HG02759 (cell line): ENCODE measurements at regions not wholly inside any gene's neighbourhood (a gene's known extent, or its start where the extent isn't known, plus 50 kb on each side); places are given as distances from the start of the nearest gene placed in this dataset.

Source experiments
- ATAC-seq: cut with Tn5 transposase; IDR thresholded peaks from one replicate; pipeline ENCODE4 v1.9.1; 2021; ENCODE audit warnings: mild to moderate bottlenecking, moderate library complexity; ENCODE audit not compliant: unreplicated experiment

DNA sequence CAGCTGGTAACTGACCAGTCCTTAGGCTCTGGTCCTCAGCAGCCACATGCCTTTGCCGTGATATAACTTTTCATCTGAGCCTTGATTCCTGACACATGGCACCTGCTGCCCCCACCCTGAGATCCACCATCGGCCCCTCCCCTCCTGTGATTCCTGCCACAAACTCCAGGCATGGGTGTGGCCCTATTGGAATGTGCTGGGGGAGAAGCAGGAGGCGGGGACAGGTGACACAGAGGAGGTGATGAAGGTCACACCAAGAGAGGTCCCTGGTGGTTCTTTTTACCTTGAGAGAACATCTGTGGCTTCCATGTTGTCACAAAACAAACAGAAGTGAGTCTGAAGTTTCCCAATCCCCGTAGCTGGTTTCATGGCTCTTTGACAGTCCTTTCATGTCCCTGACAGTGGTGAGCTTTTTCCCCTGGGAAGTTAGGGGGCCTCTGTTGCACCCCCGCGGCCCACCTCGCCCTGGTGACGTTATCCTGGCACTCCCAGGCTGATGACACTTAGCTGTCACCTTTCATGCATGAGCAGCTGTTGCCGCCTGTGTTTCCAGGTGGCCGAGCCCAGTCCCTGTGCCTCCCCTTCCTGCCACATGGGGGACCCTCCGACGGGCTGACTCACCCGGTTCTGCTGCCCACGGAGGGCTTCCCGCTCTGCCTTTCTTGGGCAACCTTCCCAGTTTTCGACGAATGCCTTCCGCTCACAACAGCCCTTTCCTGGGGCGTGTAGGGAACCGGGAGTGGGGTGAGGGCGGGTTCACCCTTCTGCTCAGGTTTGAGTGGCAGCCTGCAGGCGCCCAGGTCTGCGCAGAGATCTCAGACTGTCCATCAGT is 66.3 kb upstream of the GLI2 start:
- peak; percentile 82 for ATAC-seq

DNA sequence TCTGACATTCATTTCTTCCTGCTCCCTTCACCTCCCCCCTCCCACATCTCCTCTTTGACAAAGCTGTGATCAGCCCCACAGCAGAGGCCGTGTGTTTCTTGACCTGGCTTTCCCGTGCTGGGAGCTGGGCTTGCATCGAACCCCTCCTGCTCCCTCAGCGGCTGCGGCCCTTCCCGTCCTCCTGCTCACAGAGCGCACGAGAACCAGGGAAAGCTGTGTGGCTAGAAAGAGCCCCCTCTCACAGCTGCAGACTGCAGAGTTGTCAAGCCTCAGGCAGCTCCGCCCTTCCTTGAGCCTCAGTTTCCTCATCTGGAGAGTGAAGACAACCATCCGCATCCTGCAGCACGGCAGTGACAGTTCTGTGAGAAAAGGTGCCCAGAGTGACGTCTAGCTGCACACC is 65.7 kb upstream of the GLI2 start:
- ATAC-seq, result no peak

DNA sequence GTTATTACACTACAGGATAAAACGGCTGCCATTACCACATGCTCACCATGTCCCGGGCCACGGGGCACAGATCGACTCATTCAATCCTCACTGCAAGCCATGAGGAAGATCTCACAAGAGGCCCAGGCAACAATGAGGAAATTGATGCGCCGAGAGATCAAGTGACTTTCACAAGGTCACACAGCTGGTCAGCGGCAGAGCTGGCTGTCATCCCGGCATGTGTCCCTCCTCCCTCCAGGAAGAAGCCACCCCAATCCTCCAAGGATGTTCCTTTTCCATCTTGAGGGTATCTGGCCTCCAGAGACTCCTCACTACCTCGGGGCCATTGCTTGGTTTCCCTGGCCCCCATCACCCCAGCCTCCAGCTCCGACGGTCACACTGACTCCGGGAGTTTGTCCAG is 65.3 kb upstream of the GLI2 start:
- ATAC-seq, result no peak

GRCh38 chr2:120670771-120671480 is 64.7 kb upstream of the GLI2 start:
- ATAC-seq, result no peak

DNA sequence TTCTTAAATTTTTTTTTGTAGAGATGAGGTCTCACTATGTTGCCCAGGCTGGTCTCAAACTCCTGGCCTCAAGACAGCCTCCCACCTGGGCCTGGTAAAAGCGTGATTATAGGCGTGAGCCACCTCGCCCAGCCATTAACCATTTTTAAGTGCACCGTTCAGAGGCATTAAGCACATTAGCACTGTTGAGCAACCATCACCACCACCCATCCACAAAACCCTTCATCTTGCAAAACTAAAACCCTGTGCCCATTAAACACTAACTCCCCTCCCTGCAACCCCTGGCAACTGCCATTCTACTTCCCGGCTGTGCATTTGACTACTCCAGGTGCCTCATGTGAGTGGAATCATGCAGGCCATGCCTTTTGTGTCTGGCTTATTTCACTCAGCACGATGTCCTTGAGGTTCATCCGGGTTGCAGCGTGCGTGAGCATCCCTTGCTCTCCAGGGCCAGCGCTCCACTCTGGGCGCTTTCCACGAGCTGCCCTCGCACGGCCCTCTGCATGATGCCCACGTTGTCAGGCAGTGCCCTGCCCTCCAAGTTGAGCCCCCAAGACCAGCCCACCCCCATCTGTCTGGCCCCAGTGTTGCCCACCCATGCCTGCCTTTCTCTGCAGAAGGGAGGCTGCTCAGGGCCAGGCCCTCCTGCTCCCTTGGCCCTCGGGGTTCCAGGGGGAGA is 63.0 kb upstream of the GLI2 start:
- ATAC-seq, result no peak

GRCh38 chr2:120673205-120673550 is 62.5 kb upstream of the GLI2 start:
- ATAC-seq, result no peak

- no peak for ATAC-seq
Observed at GRCh38 chr2:120673571-120674061, 62.1 kb upstream of the GLI2 start.

DNA sequence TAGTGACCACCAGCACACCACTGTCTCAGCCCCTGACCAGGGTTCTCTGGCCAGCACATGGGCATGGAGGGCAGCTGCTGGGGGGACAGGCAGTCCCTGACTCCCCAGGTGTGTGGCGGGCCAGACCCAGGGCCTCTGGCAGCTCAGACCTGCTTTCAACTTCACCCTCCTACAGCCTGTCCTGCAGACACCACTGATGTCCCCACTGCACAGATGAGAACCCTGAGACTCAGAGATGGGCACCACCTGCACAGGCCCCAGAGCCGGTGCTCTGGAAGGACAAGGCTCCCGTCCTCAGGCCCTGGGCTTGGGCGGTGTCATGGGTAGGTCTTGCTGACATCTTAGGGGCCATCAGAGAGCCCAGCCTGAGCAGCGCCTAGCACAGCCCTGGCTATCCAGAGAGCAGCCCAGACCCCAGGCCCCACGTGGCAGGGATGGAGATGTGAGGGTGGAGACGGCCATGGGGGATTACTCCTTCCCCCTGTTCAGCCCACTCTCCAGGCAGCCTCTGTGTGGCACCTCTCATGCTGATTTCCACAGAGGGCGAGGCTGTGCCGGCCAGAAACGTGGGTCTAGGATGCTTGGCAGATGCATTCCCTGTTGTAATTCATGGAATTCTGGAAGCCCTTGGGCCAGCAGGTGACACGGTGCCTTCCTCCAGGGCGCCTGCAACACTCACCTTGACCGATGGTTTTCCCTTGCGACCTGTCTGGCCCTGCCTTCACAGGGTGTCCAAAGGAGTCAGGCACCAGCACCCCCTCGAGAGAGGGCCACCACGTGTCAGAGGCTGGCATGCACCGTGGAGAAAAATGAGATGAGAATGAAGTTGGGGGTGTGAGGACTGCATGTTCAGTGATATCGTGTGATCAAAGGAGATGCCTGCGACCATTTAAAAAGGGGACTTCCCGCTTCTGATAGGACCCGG is 61.2 kb upstream of the GLI2 start:
- no peak for ATAC-seq

- ATAC-seq, result peak; percentile 44
Observed at GRCh38 chr2:120675460-120676130, 60.1 kb upstream of the GLI2 start.

DNA sequence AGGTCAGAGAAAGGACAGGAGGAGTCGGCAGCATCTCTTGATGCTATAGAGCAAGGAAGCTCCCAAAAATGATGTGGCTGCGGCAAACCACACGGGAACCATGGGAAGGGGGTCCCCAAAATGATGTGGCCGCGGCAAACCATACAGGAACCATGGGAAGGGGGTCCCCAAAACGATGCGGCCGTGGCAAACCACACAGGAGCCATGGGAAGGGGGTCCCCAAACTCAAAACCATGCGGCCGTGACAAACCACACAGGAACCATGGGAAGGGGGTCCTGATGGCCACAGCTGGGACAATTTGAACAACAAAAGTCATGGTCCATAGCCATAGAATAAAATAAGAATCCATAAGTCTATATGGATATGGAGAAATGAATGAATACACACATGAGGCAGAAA is 58.4 kb upstream of the GLI2 start:
- no peak for ATAC-seq

DNA sequence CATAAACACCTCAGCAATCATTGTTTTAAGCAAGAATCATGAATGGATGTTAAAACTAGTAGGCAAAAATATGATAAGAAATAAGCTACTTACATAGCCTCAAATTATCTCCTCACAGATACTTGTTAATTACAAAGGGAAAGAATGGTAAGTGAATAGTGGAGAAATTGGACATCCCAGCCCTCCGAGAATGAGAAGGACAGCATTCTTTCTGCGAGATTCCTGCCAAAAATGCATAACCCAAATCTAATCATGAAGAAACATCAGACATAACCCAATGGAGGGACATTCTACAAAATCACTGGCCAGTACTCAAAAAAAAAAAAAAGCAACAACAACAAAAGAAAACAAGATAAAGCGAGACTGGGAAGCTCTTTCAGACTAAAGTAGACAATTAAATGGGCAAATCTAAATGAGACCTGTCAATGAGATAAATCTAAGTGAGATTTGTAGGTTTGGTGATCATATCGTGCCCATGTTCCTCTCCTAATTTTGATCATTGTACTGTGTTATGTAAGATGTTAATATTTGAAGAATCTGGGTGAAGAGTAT is 57.9 kb upstream of the GLI2 start:
- no peak for ATAC-seq

DNA sequence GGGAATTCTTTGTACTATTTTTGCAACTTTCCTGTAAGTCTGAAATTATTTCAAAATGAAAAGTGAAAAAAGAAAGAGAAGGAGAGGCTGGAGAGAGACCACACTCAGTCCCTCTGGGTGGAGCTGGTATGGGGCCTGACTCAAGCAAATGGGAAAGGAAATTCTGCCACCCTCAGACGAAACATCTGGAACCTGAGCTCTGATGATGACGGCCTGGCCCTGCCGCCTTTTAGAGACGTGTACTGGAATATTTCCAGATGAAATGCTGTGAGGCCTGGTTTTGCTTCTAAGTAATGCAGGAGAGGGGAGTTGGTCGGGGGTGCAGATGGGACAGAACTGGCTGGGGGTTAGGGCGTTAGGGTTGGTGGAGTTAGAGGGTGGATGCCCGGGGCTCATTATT is 57.4 kb upstream of the GLI2 start:
- ATAC-seq, result no peak

- no peak for ATAC-seq
Observed at GRCh38 chr2:120678926-120679325, 56.7 kb upstream of the GLI2 start.

DNA sequence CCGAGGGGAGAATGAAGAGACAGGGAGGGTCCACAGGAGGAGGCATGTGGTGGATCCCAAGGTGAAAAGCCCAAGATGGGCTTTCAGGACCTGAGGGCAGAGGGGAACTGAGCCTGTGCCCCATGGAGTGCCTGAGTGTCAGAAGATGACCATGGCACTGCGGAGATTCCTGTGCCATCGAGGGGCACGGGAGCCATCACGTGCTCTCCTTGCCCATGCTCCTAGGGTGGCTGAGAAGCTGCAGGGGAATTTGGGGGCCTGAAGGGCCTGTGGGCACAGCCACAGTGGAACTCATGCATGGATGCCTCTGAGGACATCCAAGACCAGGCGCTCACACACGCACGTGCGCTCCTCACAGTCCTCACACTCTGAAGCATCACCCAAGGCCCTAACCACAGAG is 56.1 kb upstream of the GLI2 start:
- ATAC-seq, result no peak

DNA sequence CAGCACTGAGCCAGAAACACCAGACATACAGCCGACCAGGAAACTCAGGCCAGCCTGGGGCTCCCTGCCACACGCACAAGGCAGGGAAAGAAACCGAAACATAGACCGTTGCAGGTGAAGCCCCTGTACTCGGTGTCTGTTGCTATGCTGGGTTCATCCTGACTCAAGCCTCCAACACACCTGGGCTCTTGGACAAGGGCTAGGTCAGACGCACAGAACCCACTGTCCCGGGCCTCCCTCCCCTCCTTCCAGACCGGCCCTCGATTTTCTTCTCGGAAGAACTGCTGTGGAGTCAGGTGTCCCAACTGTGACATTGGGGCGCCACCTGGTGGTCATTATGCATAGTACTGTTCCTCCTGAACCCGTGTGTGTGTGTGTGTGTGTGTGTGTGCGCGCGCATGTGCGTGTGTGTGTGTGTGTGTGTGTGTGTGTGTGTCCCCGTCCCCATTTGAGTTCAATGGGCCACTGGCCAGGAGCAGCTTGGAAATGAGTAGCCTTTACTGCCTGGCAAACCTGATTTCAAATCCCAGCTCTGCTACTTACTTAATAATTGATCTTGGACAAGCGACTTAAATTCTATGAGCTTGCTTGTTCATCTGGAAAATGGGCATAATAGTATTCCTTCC is 55.4 kb upstream of the GLI2 start:
- peak; percentile 80 for ATAC-seq

- no peak for ATAC-seq
Observed at GRCh38 chr2:120681181-120681580, 54.5 kb upstream of the GLI2 start.

- ATAC-seq, result no peak
Observed at GRCh38 chr2:120681696-120682288, 53.9 kb upstream of the GLI2 start.

- ATAC-seq, result no peak
Observed at GRCh38 chr2:120682654-120683053, 53.0 kb upstream of the GLI2 start.

GRCh38 chr2:120683081-120683480 is 52.6 kb upstream of the GLI2 start:
- no peak for ATAC-seq
